SK-N-SH treated with all-trans-retinoic acid at 6 μM for 48 hours (cell line): ENCODE measurements at regions not wholly inside any gene's neighbourhood (a gene's known extent, or its start where the extent isn't known, plus 50 kb on each side); places are given as distances from the start of the nearest gene placed in this dataset.

Experiments used
- ATAC-seq: fragments of 200-7000 bp; cut with Tn5 transposase; 3 replicates; pipeline ENCODE4 v1.9.1; 2020; ENCODE audit warnings: mild to moderate bottlenecking, moderate library complexity
- BACH2 ChIP-seq: fragments of 250-450 bp; sonication (Bioruptor Pico); IDR thresholded peaks from 2 replicates; pipeline ENCODE4 v1.9.0; 2021; ENCODE audit warnings: mild to moderate bottlenecking, borderline replicate concordance
- CSDC2 ChIP-seq: fragments of 250-450 bp; sonication (Bioruptor Pico); IDR thresholded peaks from 2 replicates; pipeline ENCODE4 v1.5.0; 2020; ENCODE audit warnings: mild to moderate bottlenecking, moderate library complexity
- CSRNP3 ChIP-seq: fragments of 250-450 bp; sonication (Bioruptor Pico); IDR thresholded peaks from 2 replicates; pipeline ENCODE4 v1.5.1; 2021; ENCODE audit warnings: mild to moderate bottlenecking, moderate library complexity
- ESRRG ChIP-seq: fragments of 250-450 bp; sonication (Bioruptor Pico); IDR thresholded peaks from 2 replicates; pipeline ENCODE4 v1.6.1; 2021; ENCODE audit warnings: mild to moderate bottlenecking
- GLIS3 ChIP-seq: fragments of 250-450 bp; sonication (Bioruptor Pico); IDR thresholded peaks from 2 replicates; pipeline ENCODE4 v1.5.0; 2020; ENCODE audit warnings: mild to moderate bottlenecking, moderate library complexity
- ISL1 ChIP-seq: fragments of 250-450 bp; sonication (Bioruptor Pico); IDR thresholded peaks from 2 replicates; pipeline ENCODE4 v2.1.2; 2022; ENCODE audit warnings: mild to moderate bottlenecking, moderate library complexity
- OSR1 ChIP-seq: fragments of 250-450 bp; sonication (Bioruptor Pico); IDR thresholded peaks from 2 replicates; pipeline ENCODE4 v1.8.0; 2022; ENCODE audit warnings: moderate library complexity, mild to moderate bottlenecking, inconsistent platforms
- PATZ1 ChIP-seq: fragments of 250-450 bp; sonication (Bioruptor Pico); IDR thresholded peaks from 2 replicates; pipeline ENCODE4 v1.8.0; 2020; ENCODE audit warnings: mild to moderate bottlenecking, moderate library complexity, borderline replicate concordance
- POU6F1 ChIP-seq: fragments of 250-450 bp; sonication (Bioruptor Pico); IDR thresholded peaks from 2 replicates; pipeline ENCODE4 v1.8.0; 2021; ENCODE audit warnings: low read depth, mild to moderate bottlenecking, moderate library complexity, borderline replicate concordance
- RARB ChIP-seq: fragments of 250-450 bp; sonication (Bioruptor Pico); IDR thresholded peaks from 2 replicates; pipeline ENCODE4 v1.8.0; 2021; ENCODE audit warnings: mild to moderate bottlenecking, moderate library complexity
- SNAI2 ChIP-seq: fragments of 250-450 bp; sonication (Bioruptor Pico); IDR thresholded peaks from 2 replicates; pipeline ENCODE4 v1.5.0; 2020; ENCODE audit warnings: mild to moderate bottlenecking, moderate library complexity
- TCF4 ChIP-seq: fragments of 250-450 bp; sonication (Bioruptor Pico); IDR thresholded peaks from 2 replicates; pipeline ENCODE4 v1.8.0; 2021; ENCODE audit warnings: mild to moderate bottlenecking, moderate library complexity, borderline replicate concordance
- TOX ChIP-seq: fragments of 250-450 bp; sonication (Bioruptor Pico); IDR thresholded peaks from 2 replicates; pipeline ENCODE4 v1.8.0; 2021; ENCODE audit warnings: mild to moderate bottlenecking, moderate library complexity, borderline replicate concordance
- ZFP3 ChIP-seq: fragments of 250-450 bp; sonication (Bioruptor Pico); IDR thresholded peaks from 2 replicates; pipeline ENCODE4 v1.5.0; 2020; ENCODE audit warnings: mild to moderate bottlenecking, moderate library complexity
- ZFP30 ChIP-seq: fragments of 450-650 bp; formaldehyde crosslinking; IDR thresholded peaks from 2 replicates; pipeline ENCODE4 v1.5.0; 2022; ENCODE audit warnings: mild to moderate bottlenecking, moderate library complexity
- ZNF565 ChIP-seq: fragments of 450-650 bp; formaldehyde crosslinking; conservative IDR thresholded peaks from 2 replicates; pipeline ENCODE4 v1.5.0; 2020; ENCODE audit warnings: low read depth, mild to moderate bottlenecking, moderate library complexity
- TF ChIP-seq, protein P1 (sequence below): fragments of 250-450 bp; sonication (Bioruptor Pico); IDR thresholded peaks from 2 replicates; pipeline ENCODE4 v1.5.1; 2020; ENCODE audit warnings: low read depth, mild to moderate bottlenecking, moderate library complexity
- TF ChIP-seq, protein P2 (sequence below): fragments of 250-450 bp; sonication (Bioruptor Pico); IDR thresholded peaks from 2 replicates; pipeline ENCODE4 v1.5.0; 2020; ENCODE audit warnings: mild to moderate bottlenecking, moderate library complexity

DNA sequence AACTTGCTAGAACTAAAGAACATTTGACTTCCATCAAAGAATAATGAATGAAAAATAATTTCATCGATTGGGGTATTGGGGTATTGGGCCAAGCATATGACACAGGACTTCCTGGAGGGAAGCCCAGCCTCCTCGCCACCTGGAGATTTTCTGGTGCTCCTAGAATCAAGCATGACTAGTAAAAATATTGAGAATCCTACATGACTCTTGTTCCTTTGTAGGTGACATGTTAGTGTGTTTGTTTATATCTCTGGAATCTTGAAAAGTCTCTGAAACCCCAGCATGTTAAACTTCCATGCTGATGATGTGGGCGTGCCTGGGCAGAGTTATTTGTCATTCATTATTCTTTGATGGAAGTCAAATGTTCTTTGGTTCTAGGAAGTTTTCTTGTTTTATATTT is 90.1 kb upstream of the EPHB3 start (continued):
- TF ChIP-seq POU6F1 (CRISPR knock-in tag) (no peak), CSDC2 (CRISPR knock-in tag) (no peak), GLIS3 (CRISPR knock-in tag) (no peak)

- ATAC-seq: no peak
- TF ChIP-seq ZNF565 (CRISPR knock-in tag): no peak
- no peak for TF ChIP-seq OSR1 (CRISPR knock-in tag)
- TF ChIP-seq, all 23 proteins: peak for 0
Observed at GRCh38 chr3:184472723-184473428, 88.7 kb upstream of the EPHB3 start.

GRCh38 chr3:184474897-184475296 is 86.7 kb upstream of the EPHB3 start:
- ATAC-seq: no peak
- TF ChIP-seq CSDC2 (CRISPR knock-in tag) (no peak), SNAI2 (CRISPR knock-in tag) (no peak), CSRNP3 (CRISPR knock-in tag) (no peak), ZFP30 (CRISPR knock-in tag) (no peak), ESRRG (CRISPR knock-in tag) (no peak), BACH2 (CRISPR knock-in tag) (no peak), ZFP3 (CRISPR knock-in tag) (no peak), RARB (CRISPR knock-in tag) (no peak), ZNF565 (CRISPR knock-in tag) (no peak), GLIS3 (CRISPR knock-in tag) (no peak), POU6F1 (CRISPR knock-in tag) (no peak), ISL1 (CRISPR knock-in tag) (no peak), TOX (no peak), TCF4 (no peak), PATZ1 (no peak)
- TF ChIP-seq, protein P1, sequence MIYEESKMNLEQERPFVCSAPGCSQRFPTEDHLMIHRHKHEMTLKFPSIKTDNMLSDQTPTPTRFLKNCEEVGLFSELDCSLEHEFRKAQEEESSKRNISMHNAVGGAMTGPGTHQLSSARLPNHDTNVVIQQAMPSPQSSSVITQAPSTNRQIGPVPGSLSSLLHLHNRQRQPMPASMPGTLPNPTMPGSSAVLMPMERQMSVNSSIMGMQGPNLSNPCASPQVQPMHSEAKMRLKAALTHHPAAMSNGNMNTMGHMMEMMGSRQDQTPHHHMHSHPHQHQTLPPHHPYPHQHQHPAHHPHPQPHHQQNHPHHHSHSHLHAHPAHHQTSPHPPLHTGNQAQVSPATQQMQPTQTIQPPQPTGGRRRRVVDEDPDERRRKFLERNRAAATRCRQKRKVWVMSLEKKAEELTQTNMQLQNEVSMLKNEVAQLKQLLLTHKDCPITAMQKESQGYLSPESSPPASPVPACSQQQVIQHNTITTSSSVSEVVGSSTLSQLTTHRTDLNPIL (CRISPR knock-in tag): no peak
- TF ChIP-seq, protein P2, sequence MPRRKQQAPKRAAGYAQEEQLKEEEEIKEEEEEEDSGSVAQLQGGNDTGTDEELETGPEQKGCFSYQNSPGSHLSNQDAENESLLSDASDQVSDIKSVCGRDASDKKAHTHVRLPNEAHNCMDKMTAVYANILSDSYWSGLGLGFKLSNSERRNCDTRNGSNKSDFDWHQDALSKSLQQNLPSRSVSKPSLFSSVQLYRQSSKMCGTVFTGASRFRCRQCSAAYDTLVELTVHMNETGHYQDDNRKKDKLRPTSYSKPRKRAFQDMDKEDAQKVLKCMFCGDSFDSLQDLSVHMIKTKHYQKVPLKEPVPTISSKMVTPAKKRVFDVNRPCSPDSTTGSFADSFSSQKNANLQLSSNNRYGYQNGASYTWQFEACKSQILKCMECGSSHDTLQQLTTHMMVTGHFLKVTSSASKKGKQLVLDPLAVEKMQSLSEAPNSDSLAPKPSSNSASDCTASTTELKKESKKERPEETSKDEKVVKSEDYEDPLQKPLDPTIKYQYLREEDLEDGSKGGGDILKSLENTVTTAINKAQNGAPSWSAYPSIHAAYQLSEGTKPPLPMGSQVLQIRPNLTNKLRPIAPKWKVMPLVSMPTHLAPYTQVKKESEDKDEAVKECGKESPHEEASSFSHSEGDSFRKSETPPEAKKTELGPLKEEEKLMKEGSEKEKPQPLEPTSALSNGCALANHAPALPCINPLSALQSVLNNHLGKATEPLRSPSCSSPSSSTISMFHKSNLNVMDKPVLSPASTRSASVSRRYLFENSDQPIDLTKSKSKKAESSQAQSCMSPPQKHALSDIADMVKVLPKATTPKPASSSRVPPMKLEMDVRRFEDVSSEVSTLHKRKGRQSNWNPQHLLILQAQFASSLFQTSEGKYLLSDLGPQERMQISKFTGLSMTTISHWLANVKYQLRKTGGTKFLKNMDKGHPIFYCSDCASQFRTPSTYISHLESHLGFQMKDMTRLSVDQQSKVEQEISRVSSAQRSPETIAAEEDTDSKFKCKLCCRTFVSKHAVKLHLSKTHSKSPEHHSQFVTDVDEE (CRISPR knock-in tag): no peak
